Ishikawa (cell line): ENCODE measurements at regions not wholly inside any gene's neighbourhood (a gene's known extent, or its start where the extent isn't known, plus 50 kb on each side); places are given as distances from the start of the nearest gene placed in this dataset.

Experiments
- CEBPB ChIP-seq: IDR thresholded peaks from 2 replicates; pipeline ENCODE4 v1.6.1; 2012
- CREB1 ChIP-seq: IDR thresholded peaks from 2 replicates; pipeline ENCODE4 v1.6.1; 2012; ENCODE audit warnings: low read depth
- EGR1 ChIP-seq: IDR thresholded peaks from 2 replicates; pipeline ENCODE4 v1.6.1; 2012
- EP300 ChIP-seq: IDR thresholded peaks from 2 replicates; pipeline ENCODE4 v1.6.1; 2012; ENCODE audit warnings: borderline replicate concordance
- FOXM1 ChIP-seq: IDR thresholded peaks from 2 replicates; pipeline ENCODE4 v1.6.1; 2012; ENCODE audit warnings: low read depth, borderline replicate concordance
- MAX ChIP-seq: IDR thresholded peaks from 2 replicates; pipeline ENCODE4 v1.6.1; 2012
- NFIC ChIP-seq: IDR thresholded peaks from 2 replicates; pipeline ENCODE4 v1.6.1; 2012
- RAD21 ChIP-seq: IDR thresholded peaks from 2 replicates; pipeline ENCODE4 v1.6.1; 2012; ENCODE audit warnings: low read depth
- REST ChIP-seq: IDR thresholded peaks from 2 replicates; pipeline ENCODE4 v1.6.1; 2012; ENCODE audit warnings: low read depth, mild to moderate bottlenecking
- TAF1 ChIP-seq: IDR thresholded peaks from 2 replicates; pipeline ENCODE4 v1.6.1; 2012; ENCODE audit warnings: low read depth, mild to moderate bottlenecking
- TCF12 ChIP-seq: IDR thresholded peaks from 2 replicates; pipeline ENCODE4 v1.6.1; 2012; ENCODE audit warnings: low read depth
- TEAD4 ChIP-seq: IDR thresholded peaks from 2 replicates; pipeline ENCODE4 v1.6.1; 2012
- USF1 ChIP-seq: IDR thresholded peaks from 2 replicates; pipeline ENCODE4 v1.6.1; 2012
- YY1 ChIP-seq: IDR thresholded peaks from 2 replicates; pipeline ENCODE4 v1.6.1; 2012; ENCODE audit warnings: low read depth
- ZBTB7A ChIP-seq: IDR thresholded peaks from 2 replicates; pipeline ENCODE4 v1.6.1; 2012; ENCODE audit warnings: low read depth

- TF ChIP-seq CEBPB (no peak), CREB1 (no peak), TEAD4 (no peak), MAX (no peak), FOXM1 (no peak), TCF12 (no peak), RAD21 (no peak), ZBTB7A (no peak), EP300 (no peak), YY1 (no peak), USF1 (no peak), REST (no peak), EGR1 (no peak), TAF1 (no peak), NFIC (no peak)
Observed at GRCh38 chr1:229012823-229013222, 258.1 kb upstream of the RAB4A start.

- TF ChIP-seq MAX: no peak
- no peak for TF ChIP-seq USF1
- no peak for TF ChIP-seq NFIC
- TF ChIP-seq REST: no peak
- TF ChIP-seq CREB1: no peak
- TF ChIP-seq TCF12: no peak
- no peak for TF ChIP-seq TAF1
- TF ChIP-seq YY1: no peak
- no peak for TF ChIP-seq ZBTB7A
- TF ChIP-seq TEAD4: no peak
Observed at GRCh38 chr1:229013981-229014380, 256.9 kb upstream of the RAB4A start.

- TF ChIP-seq MAX (no peak), FOXM1 (no peak), REST (no peak), YY1 (no peak), ZBTB7A (no peak), EP300 (no peak), CREB1 (no peak), CEBPB (no peak), NFIC (no peak), TAF1 (no peak), EGR1 (no peak), TEAD4 (no peak), TCF12 (no peak), USF1 (no peak), RAD21 (no peak)
Observed at GRCh38 chr1:229015806-229016205, 255.1 kb upstream of the RAB4A start.

- TF ChIP-seq REST (no peak), NFIC (no peak), CEBPB (no peak), RAD21 (no peak), EGR1 (no peak), ZBTB7A (no peak), EP300 (no peak), FOXM1 (no peak), TAF1 (no peak), USF1 (no peak), TCF12 (no peak), CREB1 (no peak), MAX (no peak)
Observed at GRCh38 chr1:229017091-229017490, 253.8 kb upstream of the RAB4A start.
